Activated CD8-positive, alpha-beta T cell treated with anti-CD3 and anti-CD28 coated beads, Interleukin-2, amount 10 ng/mL, durations not matched to agents 7 days and 5 days (primary cell): ENCODE measurements at regions not wholly inside any gene's neighbourhood (a gene's known extent, or its start where the extent isn't known, plus 50 kb on each side); places are given as distances from the start of the nearest gene placed in this dataset.
"Not testable (repeated sequence)": the region's sequence is repeated elsewhere in the genome, so short reads cannot be mapped to it uniquely, and the experiment has no call there.

Source experiments
- ATAC-seq: fragments of 150-1000 bp; cut with Tn5 transposase; one replicate; pipeline ENCODE4 v1.10.0; 2021; ENCODE audit warnings: moderate library complexity
- CTCF ChIA-PET: fragments of 350-600 bp; sonication (Branson Sonifier 250); formaldehyde crosslinking; loops from one replicate; lab custom pipeline; 2021; ENCODE audit warnings: antibody characterized with exemption; lab: Charles Lee
- POLR2A ChIA-PET: fragments of 350-600 bp; sonication (Branson Sonifier 250); formaldehyde crosslinking; loops from one replicate; lab custom pipeline; 2021; ENCODE audit warnings: antibody characterized with exemption; lab: Charles Lee
- DNase-seq: peaks from one replicate; pipeline ENCODE4 v3.0.0-alpha.2; 2020
- H3K27ac Mint-ChIP-seq: one replicate; pipeline ENCODE4 v1.8.0; 2021; ENCODE audit warnings: mild to moderate bottlenecking, mixed read lengths
- H3K27me3 Mint-ChIP-seq: one replicate; pipeline ENCODE4 v1.8.0; 2021; ENCODE audit warnings: low read depth, mixed read lengths
- H3K36me3 Mint-ChIP-seq: one replicate; pipeline ENCODE4 v1.8.0; 2021; ENCODE audit warnings: low read depth, mixed read lengths
- H3K4me1 Mint-ChIP-seq: one replicate; pipeline ENCODE4 v1.8.0; 2021; ENCODE audit warnings: low read depth, mixed read lengths
- H3K4me3 Mint-ChIP-seq: one replicate; pipeline ENCODE4 v1.8.0; 2021; ENCODE audit warnings: mild to moderate bottlenecking, mixed read lengths
- H3K9me3 Mint-ChIP-seq: one replicate; pipeline ENCODE4 v1.8.0; 2022; ENCODE audit warnings: mixed read lengths; ENCODE audit not compliant: insufficient read depth

DNA sequence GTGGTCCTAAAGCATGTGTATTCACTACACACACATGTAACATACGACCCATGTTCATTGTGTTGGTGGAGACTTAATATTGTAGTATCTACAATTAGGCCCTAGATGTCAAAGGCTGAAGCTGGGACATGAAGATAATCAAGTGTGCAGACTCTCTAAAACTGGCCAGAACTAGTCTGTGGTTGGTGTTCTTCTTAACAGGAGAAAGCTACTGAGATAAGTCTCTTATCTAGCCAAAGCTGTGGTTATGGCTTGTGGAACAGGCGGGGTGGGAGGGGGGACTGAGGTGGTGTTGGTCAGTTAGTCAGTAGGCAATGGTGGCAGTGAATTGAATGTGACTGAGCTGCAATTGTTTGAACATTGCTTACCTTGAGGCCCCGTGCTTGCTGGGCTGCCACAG lies 112.7 kb upstream of the SLC24A2 start:
- ChIA-PET POLR2A (no interaction called here), CTCF (interaction anchor here (0.5 kb wide), 1 partner anchor 778 kb away, joined by 4 read pairs; no protein-coding TSS in a partner anchor)
- Mint-ChIP-seq H3K9me3 (no peaks in the 10 kb centered on the region), H3K36me3 (no peaks in the 10 kb centered on the region), H3K27me3 (peaks cover 2% of the 10 kb centered on the region), H3K4me1 (peaks cover 6% of the 10 kb centered on the region), H3K4me3 (no peak overlapping the region), H3K27ac (no peak overlapping the region)
- ATAC-seq (no peak), DNase-seq (no peak)

DNA sequence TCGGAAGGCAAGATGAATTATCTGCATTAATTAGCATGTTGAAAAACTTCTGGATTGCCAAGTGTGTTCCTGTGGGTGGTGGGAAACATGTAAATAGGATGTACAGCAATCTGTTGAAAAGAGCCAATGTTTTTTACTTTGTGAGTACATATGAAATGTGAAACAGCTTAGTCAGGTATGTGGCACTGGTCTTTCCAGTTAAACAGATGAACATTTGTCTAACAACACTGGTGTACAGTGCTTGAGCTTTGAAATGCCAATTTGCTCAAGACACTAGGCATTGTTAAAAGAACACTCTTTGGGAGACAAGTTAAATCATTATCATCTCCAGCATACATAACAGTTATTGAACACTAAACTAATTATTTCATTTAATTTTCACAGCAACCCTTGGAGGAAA lies 107.3 kb upstream of the SLC24A2 start:
- DNase-seq (no peak), ATAC-seq (no peak)
- H3K27me3 Mint-ChIP-seq = peaks cover 2% of the 10 kb centered on the region
- H3K27ac Mint-ChIP-seq = no peak overlapping the region
- no peaks in the 10 kb centered on the region for H3K36me3 Mint-ChIP-seq
- ChIA-PET POLR2A (interaction anchor here (0.6 kb wide), 1 partner anchor 35 kb away, joined by 3 read pairs; no protein-coding TSS in a partner anchor), CTCF (no interaction called here)
- H3K9me3 Mint-ChIP-seq = no peaks in the 10 kb centered on the region
- H3K4me1 Mint-ChIP-seq = no peaks in the 10 kb centered on the region
- H3K4me3 Mint-ChIP-seq = no peak overlapping the region

DNA sequence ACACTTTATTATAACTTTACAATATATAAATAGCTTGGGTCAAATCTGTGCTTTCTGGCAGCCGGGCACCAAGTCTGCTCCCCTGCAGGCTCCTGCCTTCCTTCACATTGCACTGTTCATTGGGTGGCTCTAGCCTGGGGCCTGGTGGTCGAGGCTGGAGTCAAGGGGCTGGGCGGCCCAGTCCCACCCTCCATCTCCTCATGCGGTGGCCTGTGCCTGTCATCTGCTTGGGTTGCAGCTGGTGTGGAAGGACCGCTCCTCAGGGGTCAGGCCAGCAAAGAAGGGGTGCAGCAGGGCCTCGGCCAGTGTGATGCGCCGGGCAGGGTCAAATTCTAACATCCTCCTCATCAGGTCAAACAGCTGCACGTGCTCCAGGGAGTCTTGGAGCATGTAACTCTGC lies 106.7 kb upstream of the SLC24A2 start:
- H3K27me3 Mint-ChIP-seq, ATAC-seq, CTCF ChIA-PET, H3K4me1 Mint-ChIP-seq, H3K27ac Mint-ChIP-seq, H3K9me3 Mint-ChIP-seq, H3K4me3 Mint-ChIP-seq, DNase-seq, H3K36me3 Mint-ChIP-seq: not testable (repeated sequence)
- POLR2A ChIA-PET = interaction anchor here (0.6 kb wide), 1 partner anchor 35 kb away, joined by 3 read pairs; no protein-coding TSS in a partner anchor

DNA sequence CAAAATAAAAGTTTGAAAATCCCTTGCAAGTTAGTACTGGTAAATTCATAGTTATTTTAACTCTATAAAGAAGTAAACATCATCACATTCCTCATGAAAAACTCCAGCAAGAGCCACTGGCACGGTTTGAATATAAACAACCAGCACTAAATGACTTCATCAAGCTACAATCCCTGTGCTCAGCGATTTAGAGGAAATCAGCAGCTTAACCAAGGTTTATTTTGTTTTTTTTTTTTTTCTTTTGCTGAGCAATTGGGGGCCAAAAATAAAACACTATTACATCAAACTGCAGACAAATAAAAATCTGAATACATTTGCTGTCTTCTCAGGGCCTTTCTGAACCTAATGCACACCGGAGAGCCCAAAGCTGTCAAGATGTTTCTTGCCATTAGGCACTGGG lies 106.2 kb upstream of the SLC24A2 start:
- H3K27ac Mint-ChIP-seq = no peak overlapping the region
- ChIA-PET POLR2A (no interaction called here), CTCF (no interaction called here)
- no peaks in the 10 kb centered on the region for H3K36me3 Mint-ChIP-seq
- H3K4me3 Mint-ChIP-seq = no peak overlapping the region
- no peak for DNase-seq
- peaks cover 2% of the 10 kb centered on the region for H3K27me3 Mint-ChIP-seq
- H3K4me1 Mint-ChIP-seq = no peaks in the 10 kb centered on the region
- H3K9me3 Mint-ChIP-seq = no peaks in the 10 kb centered on the region
- no peak for ATAC-seq

DNA sequence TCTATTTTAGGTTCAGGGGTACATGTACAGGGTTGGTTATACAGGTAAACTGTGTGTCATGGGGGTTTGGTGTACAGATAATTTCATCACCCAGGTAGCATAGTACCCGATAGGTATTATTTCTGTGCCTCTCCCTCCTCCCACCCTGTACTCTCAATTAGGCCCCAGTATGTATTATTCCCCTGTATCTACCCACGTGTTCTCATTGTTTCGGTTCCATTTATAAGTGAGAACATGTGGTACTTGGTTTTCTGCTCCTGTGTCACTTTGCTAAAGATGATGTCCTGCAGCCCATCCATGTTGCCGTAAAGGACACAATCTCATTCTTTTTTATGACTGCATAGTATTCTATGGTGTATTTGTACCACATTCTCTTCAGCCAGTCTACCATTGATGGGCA lies 96.8 kb upstream of the SLC24A2 start:
- ATAC-seq = no peak
- POLR2A ChIA-PET = no interaction called here
- CTCF ChIA-PET = no interaction called here
- H3K36me3 Mint-ChIP-seq = no peaks in the 10 kb centered on the region
- H3K9me3 Mint-ChIP-seq = no peaks in the 10 kb centered on the region
- no peaks in the 10 kb centered on the region for H3K4me1 Mint-ChIP-seq
- no peak overlapping the region for H3K4me3 Mint-ChIP-seq
- H3K27ac Mint-ChIP-seq = no peak overlapping the region
- no peak for DNase-seq
- peaks cover 16% of the 10 kb centered on the region for H3K27me3 Mint-ChIP-seq

DNA sequence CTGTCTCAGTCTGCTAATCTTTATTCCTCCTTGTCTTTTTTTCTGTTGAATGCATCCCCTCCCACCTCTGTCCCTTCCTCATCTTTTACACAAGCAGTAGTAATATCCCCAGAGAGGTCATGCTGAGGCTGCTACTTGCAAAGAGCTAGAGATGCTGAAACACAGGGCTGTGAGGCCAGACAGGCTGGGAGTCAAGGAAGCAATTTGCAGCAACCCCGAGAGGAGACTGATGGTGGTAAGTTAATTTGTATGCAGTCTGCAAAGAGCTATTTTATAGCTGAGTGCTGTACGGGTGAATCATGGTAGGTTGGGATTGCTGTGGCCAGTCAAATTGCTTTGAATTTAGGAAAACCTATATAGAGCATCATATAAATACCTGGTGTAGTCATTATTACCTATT lies 90.2 kb upstream of the SLC24A2 start:
- H3K4me1 Mint-ChIP-seq = peaks cover 2% of the 10 kb centered on the region
- POLR2A ChIA-PET = no interaction called here
- ATAC-seq = no peak
- no peaks in the 10 kb centered on the region for H3K9me3 Mint-ChIP-seq
- CTCF ChIA-PET = no interaction called here
- no peak overlapping the region for H3K27ac Mint-ChIP-seq
- no peaks in the 10 kb centered on the region for H3K36me3 Mint-ChIP-seq
- peaks cover 18% of the 10 kb centered on the region for H3K27me3 Mint-ChIP-seq
- DNase-seq = no peak
- no peak overlapping the region for H3K4me3 Mint-ChIP-seq

DNA sequence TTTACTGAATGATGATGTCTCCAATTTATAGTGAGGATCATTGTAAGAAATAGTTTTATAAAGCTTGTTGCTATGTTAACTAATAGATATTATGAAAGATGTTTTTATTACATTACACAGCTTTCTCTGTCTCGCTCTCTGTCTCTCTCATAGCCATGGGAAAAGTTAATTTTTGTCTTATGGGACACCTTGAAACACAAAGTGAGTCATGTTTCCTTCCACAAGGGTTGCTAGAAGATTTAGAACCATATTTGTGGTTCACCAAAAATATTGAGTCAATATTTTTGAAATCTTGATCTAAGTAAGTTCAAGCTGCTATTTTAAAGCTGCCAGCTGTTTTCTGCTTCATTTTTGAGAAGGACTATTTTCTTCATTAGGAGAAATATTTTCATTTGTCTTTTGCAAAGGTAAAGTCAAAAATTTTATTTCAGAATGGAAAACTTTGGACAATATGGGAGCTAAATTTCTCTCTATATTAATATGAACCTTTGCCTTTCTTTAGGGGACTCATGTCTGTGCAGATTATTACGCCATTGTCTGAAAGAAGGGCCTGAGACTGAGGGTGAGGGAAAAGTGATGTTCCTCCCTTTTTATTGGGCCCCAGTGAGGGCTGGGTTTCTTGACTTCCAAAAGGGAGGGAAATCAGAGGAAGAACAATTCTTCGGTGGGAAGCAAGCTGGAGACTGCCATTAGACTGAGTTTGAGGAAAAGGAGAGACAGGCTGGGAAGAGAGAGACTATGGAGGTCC lies 87.9 kb upstream of the SLC24A2 start:
- H3K4me3 Mint-ChIP-seq = no peak overlapping the region
- peaks cover 2% of the 10 kb centered on the region for H3K4me1 Mint-ChIP-seq
- ATAC-seq (no peak), DNase-seq (no peak)
- peaks cover 32% of the 10 kb centered on the region for H3K27me3 Mint-ChIP-seq
- no peak overlapping the region for H3K27ac Mint-ChIP-seq
- no peaks in the 10 kb centered on the region for H3K36me3 Mint-ChIP-seq
- H3K9me3 Mint-ChIP-seq = no peaks in the 10 kb centered on the region
- CTCF ChIA-PET = no interaction called here
- POLR2A ChIA-PET = no interaction called here

DNA sequence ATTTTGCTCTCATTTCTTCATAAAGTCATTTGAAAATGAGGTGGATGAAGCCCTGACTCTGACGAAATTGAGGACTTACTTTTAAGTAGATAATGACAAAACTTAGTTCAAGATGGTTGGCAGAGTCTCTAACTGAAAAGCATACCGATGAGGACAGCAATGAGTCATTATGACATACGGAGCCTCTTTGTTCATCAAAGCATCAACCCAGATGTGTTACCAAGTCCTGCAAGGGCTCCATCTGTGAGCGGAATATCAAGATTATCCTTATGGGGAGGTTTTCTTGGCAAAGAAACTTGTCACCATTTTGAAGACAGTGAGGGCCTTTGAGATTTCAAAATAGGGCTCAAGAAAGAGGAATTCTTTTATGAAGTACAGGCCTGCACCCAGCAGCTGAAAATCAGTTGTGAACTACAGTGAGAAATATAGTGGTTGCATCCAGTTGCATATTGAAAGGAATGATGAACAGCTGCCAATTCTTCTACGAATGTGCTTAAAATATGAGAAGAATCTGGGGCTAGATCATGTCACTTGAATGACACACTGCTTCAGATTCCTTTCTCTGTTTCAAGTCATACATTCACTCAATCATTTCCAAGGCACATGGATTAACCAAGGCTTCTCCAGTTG lies 86.6 kb upstream of the SLC24A2 start:
- no peak for DNase-seq
- peaks cover 2% of the 10 kb centered on the region for H3K4me1 Mint-ChIP-seq
- ATAC-seq = no peak
- no peaks in the 10 kb centered on the region for H3K36me3 Mint-ChIP-seq
- H3K27me3 Mint-ChIP-seq = peaks cover 27% of the 10 kb centered on the region
- no peak overlapping the region for H3K27ac Mint-ChIP-seq
- ChIA-PET POLR2A (no interaction called here), CTCF (interaction anchor here (1.2 kb wide), 1 partner anchor 17 kb away, joined by 3 read pairs; no protein-coding TSS in a partner anchor)
- no peaks in the 10 kb centered on the region for H3K9me3 Mint-ChIP-seq
- H3K4me3 Mint-ChIP-seq = no peak overlapping the region

DNA sequence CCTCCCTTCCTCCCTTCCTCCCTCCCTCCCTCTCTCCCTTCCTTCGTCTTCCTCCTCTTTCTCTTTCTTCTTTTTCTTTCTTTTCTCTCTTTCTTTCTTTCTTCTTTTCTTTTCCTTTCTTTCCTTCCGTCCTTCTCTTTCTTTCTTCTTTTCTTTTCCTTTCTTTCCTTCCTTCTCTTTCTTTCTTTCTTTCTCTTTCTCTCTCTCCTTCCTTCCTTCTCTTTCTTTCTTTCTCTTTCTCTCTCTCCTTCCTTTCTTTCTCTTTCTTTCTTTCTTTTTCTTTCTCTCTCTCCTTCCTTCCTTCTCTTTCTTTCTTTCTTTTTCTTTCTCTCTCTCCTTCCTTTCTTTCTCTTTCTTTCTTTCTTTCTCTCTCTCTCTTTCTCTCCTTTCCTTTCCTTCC lies 84.4 kb upstream of the SLC24A2 start:
- POLR2A ChIA-PET = interaction anchor here (0.6 kb wide), 1 partner anchor 1495 kb away, joined by 3 read pairs; no protein-coding TSS in a partner anchor
- H3K27ac Mint-ChIP-seq, DNase-seq, H3K4me3 Mint-ChIP-seq, H3K4me1 Mint-ChIP-seq, H3K9me3 Mint-ChIP-seq, CTCF ChIA-PET, H3K36me3 Mint-ChIP-seq, ATAC-seq: not testable (repeated sequence)
- peaks cover 23% of the 10 kb centered on the region for H3K27me3 Mint-ChIP-seq

DNA sequence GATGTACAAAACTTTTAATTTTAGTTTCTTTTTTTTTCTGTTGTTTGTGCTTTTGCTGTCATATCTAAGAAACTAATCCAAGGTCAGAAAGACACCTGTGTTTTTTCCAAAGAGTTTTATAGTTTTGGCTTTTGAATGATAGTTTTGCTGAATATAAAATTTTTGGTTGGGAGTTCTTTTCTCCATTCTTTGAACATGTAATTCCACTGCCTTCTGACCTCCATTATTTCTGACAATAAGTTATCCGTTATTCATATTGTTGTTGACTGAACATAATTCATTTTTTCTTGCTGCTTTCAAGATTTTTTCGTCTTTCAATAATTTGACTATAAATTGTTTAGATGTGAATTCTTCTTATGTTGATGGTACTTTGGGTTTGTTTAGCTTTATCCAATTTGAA lies 82.2 kb upstream of the SLC24A2 start:
- POLR2A ChIA-PET = no interaction called here
- H3K4me1 Mint-ChIP-seq = no peaks in the 10 kb centered on the region
- H3K27ac Mint-ChIP-seq = no peak overlapping the region

DNA sequence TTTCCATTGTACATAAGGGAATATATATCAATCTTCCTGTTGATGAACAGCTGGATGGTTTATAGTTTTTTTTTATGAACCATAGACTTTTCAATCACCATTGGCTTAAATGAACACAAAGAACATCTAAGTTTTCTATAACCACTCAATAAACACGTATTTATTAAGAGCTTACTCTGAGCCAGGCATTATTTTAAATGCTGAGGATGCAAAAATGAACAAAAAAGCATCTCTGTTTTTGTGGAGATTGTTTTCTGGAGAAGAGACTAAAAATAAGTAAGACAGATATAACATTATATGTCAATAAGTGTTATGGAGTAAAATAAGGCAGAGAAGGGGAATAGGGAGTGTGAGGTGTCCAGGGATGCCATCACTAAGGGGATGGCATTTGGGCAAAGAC lies 52.1 kb upstream of the SLC24A2 start:
- Mint-ChIP-seq H3K36me3 (no peaks in the 10 kb centered on the region), H3K9me3 (no peaks in the 10 kb centered on the region), H3K4me1 (no peaks in the 10 kb centered on the region), H3K27ac (no peak overlapping the region), H3K27me3 (peaks cover 12% of the 10 kb centered on the region), H3K4me3 (no peak overlapping the region)
- ATAC-seq (no peak), DNase-seq (no peak)
- CTCF ChIA-PET = no interaction called here
- POLR2A ChIA-PET = no interaction called here

More for the DNA sequence above, 82.2 kb upstream of the SLC24A2 start:
- no peaks in the 10 kb centered on the region for H3K9me3 Mint-ChIP-seq
- peaks cover 19% of the 10 kb centered on the region for H3K27me3 Mint-ChIP-seq
- no peak overlapping the region for H3K4me3 Mint-ChIP-seq
- no peak for ATAC-seq
- DNase-seq = no peak
- H3K36me3 Mint-ChIP-seq = no peaks in the 10 kb centered on the region
- CTCF ChIA-PET = no interaction called here
